Keratinocyte (primary cell): ENCODE measurements at regions not wholly inside any gene's neighbourhood (a gene's known extent, or its start where the extent isn't known, plus 50 kb on each side); places are given as distances from the start of the nearest gene placed in this dataset.

ENCODE experiments used
- DNase-seq: peaks from one replicate; pipeline ENCODE4 v3.0.0-alpha.2; 2011; ENCODE audit warnings: low read depth, missing footprints, low spot score
- FAIRE-seq: peaks from 2 replicates; lab custom pipeline; 2011; peaks lifted over from hg19 to GRCh38; lab: Jason Lieb, UNC
- H2AFZ ChIP-seq: 2 replicates; pipeline ENCODE4 v1.6.0; 2012; ENCODE audit warnings: low read length, control low read depth, inconsistent platforms; ENCODE audit not compliant: control insufficient read depth
- H3K27ac ChIP-seq: 2 replicates; pipeline ENCODE4 v1.5.1; 2011; ENCODE audit warnings: low read length; ENCODE audit not compliant: control insufficient read depth, insufficient read depth
- H3K27me3 ChIP-seq: 3 replicates; pipeline ENCODE4 v1.6.0; 2011; ENCODE audit warnings: low read length; ENCODE audit not compliant: control insufficient read depth, insufficient read depth; ENCODE audit errors: extremely low read depth
- H3K36me3 ChIP-seq, 2 experiments: 2 replicates in 1 of 2; 3 replicates in 1 of 2; pipeline ENCODE4 v1.5.1; 2011; ENCODE audit warnings: low read length in 2 of 2, mild to moderate bottlenecking in 1 of 2; ENCODE audit not compliant: control insufficient read depth in 2 of 2, insufficient read depth in 2 of 2; ENCODE audit errors: extremely low read depth in 1 of 2
- H3K4me1 ChIP-seq: 3 replicates; pipeline ENCODE4 v1.5.1; 2011; ENCODE audit warnings: low read length; ENCODE audit not compliant: control insufficient read depth, insufficient read depth; ENCODE audit errors: extremely low read depth
- H3K4me2 ChIP-seq: 3 replicates; pipeline ENCODE4 v1.6.0; 2011; ENCODE audit warnings: low read depth, low read length; ENCODE audit not compliant: control insufficient read depth, insufficient read depth; ENCODE audit errors: extremely low read depth
- H3K4me3 ChIP-seq, 3 experiments: fragments of 200-600 bp in 1 of 3; sonication (generic) in 1 of 3; 2 replicates in 2 of 3; 3 replicates in 1 of 3; pipeline ENCODE4 v1.5.1; 2011 to 2016; ENCODE audit warnings: low read length in 3 of 3, mild to moderate bottlenecking in 3 of 3, control low read depth in 2 of 3, inconsistent platforms in 1 of 3, low read depth in 1 of 3, mixed read lengths in 1 of 3, mixed run types in 1 of 3, moderate library complexity in 1 of 3; ENCODE audit not compliant: control insufficient read depth in 2 of 3, insufficient read depth in 2 of 3; ENCODE audit errors: extremely low read depth in 1 of 3
- H3K79me2 ChIP-seq: 2 replicates; pipeline ENCODE4 v1.6.0; 2012; ENCODE audit warnings: low read length; ENCODE audit not compliant: control insufficient read depth, insufficient read depth
- H3K9ac ChIP-seq: 3 replicates; pipeline ENCODE4 v1.6.0; 2011; ENCODE audit warnings: low read length; ENCODE audit not compliant: control insufficient read depth, insufficient read depth; ENCODE audit errors: extremely low read depth
- H3K9me1 ChIP-seq: 3 replicates; pipeline ENCODE4 v1.6.0; 2011; ENCODE audit warnings: low read length; ENCODE audit not compliant: control insufficient read depth, insufficient read depth; ENCODE audit errors: extremely low read depth
- H3K9me3 ChIP-seq: 2 replicates; pipeline ENCODE4 v1.5.1; 2012; ENCODE audit warnings: low read depth, low read length; ENCODE audit not compliant: control insufficient read depth
- H4K20me1 ChIP-seq: 3 replicates; pipeline ENCODE4 v1.6.0; 2011; ENCODE audit warnings: low read length; ENCODE audit not compliant: control insufficient read depth, insufficient read depth; ENCODE audit errors: extremely low read depth
- CTCF ChIP-seq, 3 experiments: IDR thresholded peaks in 1 of 3; conservative IDR thresholded peaks in 1 of 3; optimal IDR thresholded peaks in 1 of 3; 2 replicates in 2 of 3; 3 replicates in 1 of 3; pipeline versions ENCODE3 to v1.5.1; 2011; ENCODE audit warnings: low read length in 3 of 3, mild to moderate bottlenecking in 3 of 3, moderate library complexity in 2 of 3, control low read depth in 1 of 3, inconsistent platforms in 1 of 3; ENCODE audit not compliant: insufficient read depth in 2 of 3; ENCODE audit errors: extremely low read depth in 1 of 3
- EZH2 ChIP-seq: IDR thresholded peaks from one replicate; pipeline ENCODE4 v1.6.1; 2012; ENCODE audit warnings: inconsistent platforms, mild to moderate bottlenecking, low read length, moderate library complexity
- dilution Hi-C: fragments of 300-500 bp; cut with MboI; formaldehyde crosslinking; loops from one replicate; pipeline ENCODE4 v1.7.0; 2020; ENCODE audit warnings: low sequenced_read_pairs; ENCODE audit not compliant: extremely low pct_ligation_motif_present

- TF ChIP-seq EZH2: no peak
- TF ChIP-seq CTCF (optimal IDR thresholded peaks at IDR 0.05 in 1 of 3, IDR thresholded peaks at IDR 0.05 in 1 of 3, conservative IDR thresholded peaks at IDR 0.05 in 1 of 3; ENCODE audit: extremely low read depth in 1 of 3, insufficient read depth in 2 of 3, low read length in 3 of 3): no peak
- Histone ChIP-seq H3K4me1 (peaks cover 3% of the 10 kb centered on the region), H3K79me2 (no peaks in the 10 kb centered on the region), H3K27ac (no peak overlapping the region), H3K9me3 (no peaks in the 10 kb centered on the region), H3K36me3 (no peaks in the 10 kb centered on the region), H3K9ac (no peak overlapping the region), H2AFZ (no peak overlapping the region), H3K4me2 (no peak overlapping the region), H3K27me3 (no peaks in the 10 kb centered on the region), H4K20me1 (no peaks in the 10 kb centered on the region), H3K9me1 (no peaks in the 10 kb centered on the region), H3K4me3 (no peak overlapping the region)
- FAIRE-seq: no peak
- DNase-seq: no peak
- dilution Hi-C loops: no loop called here
Measured at GRCh38 chr1:200319148-200319547, 90.7 kb downstream of the ZNF281 start.

- Histone ChIP-seq H3K9ac (no peak overlapping the region), H4K20me1 (no peaks in the 10 kb centered on the region), H2AFZ (no peak overlapping the region), H3K9me1 (no peaks in the 10 kb centered on the region), H3K79me2 (no peaks in the 10 kb centered on the region), H3K4me3 (no peak overlapping the region), H3K9me3 (no peaks in the 10 kb centered on the region), H3K4me1 (peaks cover 3% of the 10 kb centered on the region), H3K4me2 (no peak overlapping the region), H3K27ac (no peak overlapping the region), H3K27me3 (no peaks in the 10 kb centered on the region), H3K36me3 (no peaks in the 10 kb centered on the region)
- FAIRE-seq (no peak), DNase-seq (no peak)
- TF ChIP-seq EZH2: no peak
- no peak for TF ChIP-seq CTCF (optimal IDR thresholded peaks at IDR 0.05 in 1 of 3, IDR thresholded peaks at IDR 0.05 in 1 of 3, conservative IDR thresholded peaks at IDR 0.05 in 1 of 3; ENCODE audit: extremely low read depth in 1 of 3, insufficient read depth in 2 of 3, low read length in 3 of 3)
- dilution Hi-C loops: no loop called here
Measured at GRCh38 chr1:200317236-200317635, 92.6 kb downstream of the ZNF281 start.
